ENCODE measurements at regions not wholly inside any gene's neighbourhood (a gene's known extent, or its start where the extent isn't known, plus 50 kb on each side); places are given as distances from the start of the nearest gene placed in this dataset.
"Not testable (repeated sequence)": the region's sequence is repeated elsewhere in the genome, so short reads cannot be mapped to it uniquely, and the experiment has no call there.

- DNase-seq, result not testable (repeated sequence)
Observed at GRCh38 chr20:29320216-29320949, 1937.1 kb upstream of the DEFB115 start.

GRCh38 chr20:29323631-29324515 lies 1933.6 kb upstream of the DEFB115 start:
- not testable (repeated sequence) for DNase-seq

DNA sequence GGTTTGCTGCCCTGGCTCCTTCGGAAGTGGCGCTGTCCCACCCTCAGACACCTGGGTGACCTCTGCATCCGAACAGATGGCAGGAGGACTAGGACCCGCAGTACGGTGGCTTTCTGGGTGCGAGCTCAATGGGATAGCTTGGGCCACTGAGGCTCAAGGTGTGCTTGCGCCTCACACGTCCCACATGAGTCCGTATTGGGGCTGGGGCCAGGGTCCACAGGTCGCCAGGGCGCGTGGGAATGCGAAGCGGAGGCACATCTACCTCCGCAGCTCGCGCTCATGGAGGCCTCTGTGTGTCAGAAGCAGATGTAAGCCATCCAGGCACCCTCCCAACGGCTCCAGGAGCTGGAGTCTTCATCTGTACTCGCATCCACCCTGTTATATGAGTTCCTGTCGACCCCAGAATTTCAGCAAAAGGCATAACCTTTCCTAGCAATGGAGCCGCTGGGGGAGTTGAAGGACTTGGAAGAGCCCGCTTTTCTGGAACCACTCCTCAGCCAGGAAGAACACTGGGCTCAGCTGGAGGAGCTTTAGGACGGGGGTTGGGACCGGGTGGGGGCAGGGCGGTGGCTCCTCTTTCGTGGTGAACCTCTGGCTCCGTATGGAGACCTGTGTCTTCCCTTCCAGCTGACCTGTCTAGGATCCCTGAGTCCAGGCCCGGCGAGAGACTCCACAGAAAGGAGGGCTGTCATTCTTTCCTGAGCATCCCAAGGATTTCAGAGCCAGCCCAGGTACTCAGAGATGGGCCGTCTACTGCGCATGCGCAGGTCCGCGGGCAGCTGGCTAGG lies 1932.8 kb upstream of the DEFB115 start:
- not testable (repeated sequence) for DNase-seq

GRCh38 chr20:29325304-29325640 lies 1932.2 kb upstream of the DEFB115 start:
- no peak for DNase-seq

DNA sequence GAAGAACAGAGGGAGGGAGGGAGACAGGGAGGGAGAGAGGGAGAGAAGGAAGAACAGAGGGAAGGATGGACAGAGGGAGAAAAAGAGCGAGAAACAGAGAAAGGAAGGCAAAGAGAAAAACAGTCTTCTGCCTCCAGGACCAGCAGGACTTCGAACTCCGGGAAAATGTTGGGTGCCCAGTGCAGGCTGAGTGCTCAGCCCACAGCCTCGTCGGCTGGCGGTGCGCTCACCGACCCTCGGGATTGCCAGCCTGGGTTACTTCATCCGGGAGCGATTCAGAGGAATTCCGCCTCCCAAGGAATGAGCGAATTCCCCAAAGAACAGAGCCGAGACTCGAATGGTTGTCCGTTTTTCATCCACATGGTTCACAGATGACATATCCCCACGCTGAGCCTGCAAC lies 1931.7 kb upstream of the DEFB115 start:
- DNase-seq, result not testable (repeated sequence)

DNA sequence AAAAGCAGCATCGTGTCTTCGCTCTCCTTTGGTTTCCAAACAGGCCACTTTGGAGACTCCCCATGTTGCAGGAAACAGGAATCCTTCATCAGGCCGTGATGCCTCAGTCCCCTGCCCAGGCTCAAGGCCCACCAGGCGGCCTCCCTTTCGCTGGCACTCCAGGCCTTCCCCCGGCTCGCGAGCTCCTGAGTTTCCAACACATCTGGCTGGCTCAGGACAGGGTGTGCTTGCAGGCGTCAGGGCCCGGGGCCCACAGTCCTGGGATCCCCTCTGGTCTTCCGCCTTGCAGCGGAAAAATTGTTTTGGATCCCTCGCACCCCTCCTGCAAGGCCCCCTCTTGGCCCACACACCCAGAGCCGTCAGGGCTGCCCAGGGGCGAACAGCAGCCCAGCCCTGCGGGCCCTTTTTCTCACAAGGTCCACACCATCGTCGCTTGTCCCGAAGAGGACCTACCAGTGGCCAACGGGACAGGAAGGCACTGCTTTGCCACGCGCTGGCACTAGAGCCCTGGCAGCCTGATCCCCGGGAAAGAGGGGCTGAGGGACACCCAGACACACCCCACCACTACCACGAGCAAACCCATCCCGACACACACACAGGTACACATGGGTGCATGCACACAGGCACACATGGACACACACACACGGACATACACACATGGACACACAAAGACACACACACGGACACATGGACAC lies 1930.9 kb upstream of the DEFB115 start:
- DNase-seq, result no peak

- DNase-seq, result peak; percentile 38
Observed at GRCh38 chr20:29327600-29328420, 1929.7 kb upstream of the DEFB115 start.

DNA sequence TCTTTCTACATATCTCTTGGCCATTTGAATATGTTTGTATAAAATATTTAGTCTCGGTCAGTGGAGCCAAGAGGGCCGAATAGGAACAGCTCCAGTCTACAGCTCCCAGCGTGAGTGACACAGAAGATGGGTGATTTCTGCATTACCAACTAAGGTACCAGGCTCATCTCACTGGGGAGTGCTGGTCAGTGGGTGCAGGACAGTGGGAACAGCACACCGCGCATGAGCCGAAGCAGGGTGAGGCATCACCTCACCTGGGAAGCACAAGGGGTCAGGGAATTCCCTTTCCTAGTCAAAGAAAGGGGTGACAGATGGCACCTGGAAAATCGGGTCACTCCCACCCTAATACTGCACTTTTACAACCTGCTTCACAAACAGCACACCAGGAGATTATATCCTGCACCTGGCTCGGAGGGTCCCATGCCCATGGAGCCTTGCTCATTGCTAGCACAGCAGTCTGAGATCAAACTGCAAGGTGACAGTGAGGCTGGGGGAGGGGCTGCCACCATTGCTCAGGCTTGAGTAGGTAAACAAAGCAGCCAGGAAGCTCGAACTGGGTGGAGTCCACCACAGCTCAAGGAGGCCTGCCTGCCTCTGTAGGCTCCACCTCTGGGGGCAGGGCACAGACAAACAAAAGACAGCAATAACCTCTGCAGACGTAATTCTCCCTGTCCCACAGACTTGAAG lies 1926.9 kb upstream of the DEFB115 start:
- DNase-seq, result not testable (repeated sequence)

DNA sequence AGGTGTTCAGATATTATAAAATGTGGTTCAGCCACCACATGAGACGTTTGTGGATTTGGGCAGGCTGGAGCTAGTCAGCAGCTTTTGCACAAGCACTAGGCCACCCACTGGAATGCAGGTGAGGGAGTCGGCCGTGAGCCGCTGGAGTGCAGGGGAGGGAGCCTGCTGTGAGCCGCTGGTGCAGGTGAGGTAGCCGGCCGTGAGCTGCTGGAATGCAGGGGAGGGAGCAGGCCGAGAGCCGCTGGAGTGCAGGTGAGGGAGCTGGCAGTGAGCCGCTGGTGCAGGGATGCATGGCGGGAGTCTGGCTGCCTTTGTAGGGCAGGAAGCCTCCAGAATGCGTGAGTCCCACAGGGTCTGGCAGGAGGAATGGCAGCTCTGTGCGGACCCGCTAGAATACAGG lies 1907.6 kb upstream of the DEFB115 start:
- no peak for DNase-seq

- not testable (repeated sequence) for DNase-seq
Observed at GRCh38 chr20:29375937-29376336, 1881.5 kb upstream of the DEFB115 start.

- DNase-seq, result not testable (repeated sequence)
Observed at GRCh38 chr20:29392853-29393252, 1864.6 kb upstream of the DEFB115 start.

- no peak for DNase-seq
Observed at GRCh38 chr20:29408034-29408695, 1849.3 kb upstream of the DEFB115 start.

DNA sequence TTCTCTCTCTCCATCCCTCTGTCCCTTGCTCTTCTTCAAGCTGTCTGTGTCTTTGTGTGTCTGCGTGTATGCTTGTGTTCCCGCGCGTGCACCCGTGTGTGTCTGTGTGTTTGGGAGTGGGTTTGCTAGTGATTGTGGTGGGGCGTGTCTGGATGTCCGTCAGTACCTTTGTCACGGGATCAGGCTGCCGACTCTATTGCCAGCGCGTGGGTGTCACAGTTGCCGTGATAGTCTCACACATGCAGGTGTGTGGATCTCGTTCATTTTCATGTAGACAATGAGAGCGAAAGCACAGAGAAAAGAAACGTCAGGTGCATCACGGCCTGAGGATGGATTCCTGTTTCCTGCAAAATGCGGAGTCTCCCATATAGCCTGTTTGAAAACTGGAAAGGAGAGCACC lies 1848.8 kb upstream of the DEFB115 start:
- DNase-seq, result not testable (repeated sequence)

GRCh38 chr20:29409160-29409689 lies 1848.2 kb upstream of the DEFB115 start:
- DNase-seq, result not testable (repeated sequence)

GRCh38 chr20:29409833-29410805 lies 1847.3 kb upstream of the DEFB115 start:
- DNase-seq, result no peak

- no peak for DNase-seq
Observed at GRCh38 chr20:29410806-29411457, 1846.5 kb upstream of the DEFB115 start.

- DNase-seq, result not testable (repeated sequence)
Observed at GRCh38 chr20:29411458-29411820, 1846.0 kb upstream of the DEFB115 start.

GRCh38 chr20:29419378-29419777 lies 1838.1 kb upstream of the DEFB115 start:
- DNase-seq, result no peak

All from CD4-positive, alpha-beta T cell treated with Interleukin-17A for 1 hour (primary cell).